ENCODE measurements at regions not wholly inside any gene's neighbourhood (a gene's known extent, or its start where the extent isn't known, plus 50 kb on each side); places are given as distances from the start of the nearest gene placed in this dataset.
A peak's percentile ranks its signal among the peaks of the same experiment; 100 is the strongest.
"Not testable (repeated sequence)": the region's sequence is repeated elsewhere in the genome, so short reads cannot be mapped to it uniquely, and the experiment has no call there.

GRCh38 chrX:122913134-122913533 is 270.9 kb upstream of the GRIA3 start:
- in situ Hi-C loops (cut with HindIII; ENCODE audit: low pct_unique_long_range_greater_than_20kb, low sequenced_read_pairs): no loop called here
- no peak for DNase-seq (ENCODE audit: low read depth)

- in situ Hi-C loops (cut with HindIII; ENCODE audit: low pct_unique_long_range_greater_than_20kb, low sequenced_read_pairs): no loop called here
Observed at GRCh38 chrX:122913764-122914163, 270.3 kb upstream of the GRIA3 start.

GRCh38 chrX:122914256-122914655 is 269.8 kb upstream of the GRIA3 start:
- no peak for DNase-seq (ENCODE audit: low read depth)
- in situ Hi-C loops (cut with HindIII; ENCODE audit: low pct_unique_long_range_greater_than_20kb, low sequenced_read_pairs): no loop called here

More at GRCh38 chrX:122913764-122914163, 270.3 kb upstream of the GRIA3 start:
- DNase-seq (ENCODE audit: low read depth): no peak

GRCh38 chrX:122934131-122934530 is 249.9 kb upstream of the GRIA3 start:
- in situ Hi-C loops (cut with HindIII; ENCODE audit: low pct_unique_long_range_greater_than_20kb, low sequenced_read_pairs): no loop called here
- no peak for DNase-seq (ENCODE audit: low read depth)

GRCh38 chrX:122940199-122940598 is 243.9 kb upstream of the GRIA3 start:
- in situ Hi-C loops (cut with HindIII; ENCODE audit: low pct_unique_long_range_greater_than_20kb, low sequenced_read_pairs): no loop called here
- no peak for DNase-seq (ENCODE audit: low read depth)

GRCh38 chrX:122941806-122942205 is 242.3 kb upstream of the GRIA3 start:
- DNase-seq (ENCODE audit: low read depth): no peak
- in situ Hi-C loops (cut with HindIII; ENCODE audit: low pct_unique_long_range_greater_than_20kb, low sequenced_read_pairs): no loop called here

- peak; percentile 61 for DNase-seq (ENCODE audit: low read depth)
- in situ Hi-C loops (cut with HindIII; ENCODE audit: low pct_unique_long_range_greater_than_20kb, low sequenced_read_pairs): no loop called here
Observed at GRCh38 chrX:122943918-122944317, 240.2 kb upstream of the GRIA3 start.

- DNase-seq (ENCODE audit: low read depth): no peak
- in situ Hi-C loops (cut with HindIII; ENCODE audit: low pct_unique_long_range_greater_than_20kb, low sequenced_read_pairs): no loop called here
Observed at GRCh38 chrX:122945328-122945727, 238.8 kb upstream of the GRIA3 start.

- in situ Hi-C loops (cut with HindIII; ENCODE audit: low pct_unique_long_range_greater_than_20kb, low sequenced_read_pairs): no loop called here
- DNase-seq (ENCODE audit: low read depth): no peak
Observed at GRCh38 chrX:122972604-122973003, 211.5 kb upstream of the GRIA3 start.

- in situ Hi-C loops (cut with HindIII; ENCODE audit: low pct_unique_long_range_greater_than_20kb, low sequenced_read_pairs): no loop called here
Observed at GRCh38 chrX:122982521-122982920, 201.6 kb upstream of the GRIA3 start.

GRCh38 chrX:123002844-123003243 is 181.2 kb upstream of the GRIA3 start:
- in situ Hi-C loops (cut with HindIII; ENCODE audit: low pct_unique_long_range_greater_than_20kb, low sequenced_read_pairs); DNase-seq (ENCODE audit: low read depth): not testable (repeated sequence)

More at GRCh38 chrX:122982521-122982920, 201.6 kb upstream of the GRIA3 start:
- DNase-seq (ENCODE audit: low read depth): no peak

GRCh38 chrX:123013141-123013540 is 170.9 kb upstream of the GRIA3 start:
- no peak for DNase-seq (ENCODE audit: low read depth)
- in situ Hi-C loops (cut with HindIII; ENCODE audit: low pct_unique_long_range_greater_than_20kb, low sequenced_read_pairs): no loop called here

- in situ Hi-C loops (cut with HindIII; ENCODE audit: low pct_unique_long_range_greater_than_20kb, low sequenced_read_pairs): no loop called here
- DNase-seq (ENCODE audit: low read depth): no peak
Observed at GRCh38 chrX:123036401-123036800, 147.7 kb upstream of the GRIA3 start.

- in situ Hi-C loops (cut with HindIII; ENCODE audit: low pct_unique_long_range_greater_than_20kb, low sequenced_read_pairs): no loop called here
- DNase-seq (ENCODE audit: low read depth): no peak
Observed at GRCh38 chrX:123049071-123049625, 134.9 kb upstream of the GRIA3 start.

- in situ Hi-C loops (cut with HindIII; ENCODE audit: low pct_unique_long_range_greater_than_20kb, low sequenced_read_pairs): no loop called here
- no peak for DNase-seq (ENCODE audit: low read depth)
Observed at GRCh38 chrX:123060986-123061385, 123.1 kb upstream of the GRIA3 start.

GRCh38 chrX:123064053-123064452 is 120.0 kb upstream of the GRIA3 start:
- DNase-seq (ENCODE audit: low read depth): no peak
- in situ Hi-C loops (cut with HindIII; ENCODE audit: low pct_unique_long_range_greater_than_20kb, low sequenced_read_pairs): no loop called here

GRCh38 chrX:123072686-123073385 is 111.2 kb upstream of the GRIA3 start:
- in situ Hi-C loops (cut with HindIII; ENCODE audit: low pct_unique_long_range_greater_than_20kb, low sequenced_read_pairs): no loop called here
- no peak for DNase-seq (ENCODE audit: low read depth)

- in situ Hi-C loops (cut with HindIII; ENCODE audit: low pct_unique_long_range_greater_than_20kb, low sequenced_read_pairs): no loop called here
- no peak for DNase-seq (ENCODE audit: low read depth)
Observed at GRCh38 chrX:123075947-123076561, 108.0 kb upstream of the GRIA3 start.

- DNase-seq (ENCODE audit: low read depth): no peak
- in situ Hi-C loops (cut with HindIII; ENCODE audit: low pct_unique_long_range_greater_than_20kb, low sequenced_read_pairs): no loop called here
Observed at GRCh38 chrX:123077631-123078030, 106.4 kb upstream of the GRIA3 start.

GRCh38 chrX:123080065-123080464 is 104.0 kb upstream of the GRIA3 start:
- in situ Hi-C loops (cut with HindIII; ENCODE audit: low pct_unique_long_range_greater_than_20kb, low sequenced_read_pairs): no loop called here
- DNase-seq (ENCODE audit: low read depth): no peak

Data from Caki2 (cell line).